ENCODE measurements at regions not wholly inside any gene's neighbourhood (a gene's known extent, or its start where the extent isn't known, plus 50 kb on each side); places are given as distances from the start of the nearest gene placed in this dataset.

GRCh38 chr15:39156646-39157250, 424.1 kb upstream of the THBS1 start:
- H3K9me3 ChIP-seq (ENCODE audit: control insufficient read depth, insufficient read depth, low read length), result no peaks in the 10 kb centered on the region
- ChIA-PET POLR2A (interaction anchor here (0.6 kb wide), 1 partner anchor 35 kb away, joined by 3 read pairs; no protein-coding TSS in a partner anchor), CTCF (no interaction called here)
- no peak for DNase-seq (ENCODE audit: low read depth, low spot score)
- TF ChIP-seq CTCF (IDR thresholded peaks at IDR 0.05; ENCODE audit: low read depth, low read length), result no peak
- H3K4me3 ChIP-seq (ENCODE audit: low read depth, low read length), result no peak overlapping the region
- no peaks in the 10 kb centered on the region for H3K27me3 ChIP-seq (ENCODE audit: control insufficient read depth, insufficient read depth, low read length)
- H3K27ac ChIP-seq (ENCODE audit: low read depth, low read length), result no peak overlapping the region

GRCh38 chr15:39157882-39158281, 423.0 kb upstream of the THBS1 start:
- POLR2A ChIA-PET, result no interaction called here
- CTCF ChIA-PET, result no interaction called here

GRCh38 chr15:39159833-39160232, 421.0 kb upstream of the THBS1 start:
- no peaks in the 10 kb centered on the region for H3K9me3 ChIP-seq (ENCODE audit: control insufficient read depth, insufficient read depth, low read length)
- no peak overlapping the region for H3K4me3 ChIP-seq (ENCODE audit: low read depth, low read length)
- no peaks in the 10 kb centered on the region for H3K27me3 ChIP-seq (ENCODE audit: control insufficient read depth, insufficient read depth, low read length)
- CTCF ChIA-PET, result no interaction called here
- POLR2A ChIA-PET, result no interaction called here
- no peak for DNase-seq (ENCODE audit: low read depth, low spot score)
- H3K27ac ChIP-seq (ENCODE audit: low read depth, low read length), result no peak overlapping the region
- no peak for TF ChIP-seq CTCF (IDR thresholded peaks at IDR 0.05; ENCODE audit: low read depth, low read length)

More at GRCh38 chr15:39157882-39158281, 423.0 kb upstream of the THBS1 start:
- no peaks in the 10 kb centered on the region for H3K9me3 ChIP-seq (ENCODE audit: control insufficient read depth, insufficient read depth, low read length)
- no peak overlapping the region for H3K4me3 ChIP-seq (ENCODE audit: low read depth, low read length)
- TF ChIP-seq CTCF (IDR thresholded peaks at IDR 0.05; ENCODE audit: low read depth, low read length), result no peak
- no peak overlapping the region for H3K27ac ChIP-seq (ENCODE audit: low read depth, low read length)
- no peak for DNase-seq (ENCODE audit: low read depth, low spot score)
- H3K27me3 ChIP-seq (ENCODE audit: control insufficient read depth, insufficient read depth, low read length), result no peaks in the 10 kb centered on the region

GRCh38 chr15:39161096-39161495, 419.8 kb upstream of the THBS1 start:
- no peaks in the 10 kb centered on the region for H3K27me3 ChIP-seq (ENCODE audit: control insufficient read depth, insufficient read depth, low read length)
- H3K27ac ChIP-seq (ENCODE audit: low read depth, low read length), result no peak overlapping the region
- ChIA-PET CTCF (no interaction called here), POLR2A (no interaction called here)
- H3K4me3 ChIP-seq (ENCODE audit: low read depth, low read length), result no peak overlapping the region
- TF ChIP-seq CTCF (IDR thresholded peaks at IDR 0.05; ENCODE audit: low read depth, low read length), result no peak
- no peaks in the 10 kb centered on the region for H3K9me3 ChIP-seq (ENCODE audit: control insufficient read depth, insufficient read depth, low read length)
- DNase-seq (ENCODE audit: low read depth, low spot score), result no peak

- DNase-seq (ENCODE audit: low read depth, low spot score), result no peak
- ChIA-PET POLR2A (no interaction called here), CTCF (no interaction called here)
- Histone ChIP-seq H3K27me3 (ENCODE audit: control insufficient read depth, insufficient read depth, low read length) (no peaks in the 10 kb centered on the region), H3K27ac (ENCODE audit: low read depth, low read length) (peak overlapping the region; percentile 43), H3K9me3 (ENCODE audit: control insufficient read depth, insufficient read depth, low read length) (no peaks in the 10 kb centered on the region), H3K4me3 (ENCODE audit: low read depth, low read length) (no peak overlapping the region)
- no peak for TF ChIP-seq CTCF (IDR thresholded peaks at IDR 0.05; ENCODE audit: low read depth, low read length)
These were observed 415.7 kb upstream of the THBS1 start for GRCh38 chr15:39165020-39165706.
